PC-3 (cell line): ENCODE measurements at regions not wholly inside any gene's neighbourhood (a gene's known extent, or its start where the extent isn't known, plus 50 kb on each side); places are given as distances from the start of the nearest gene placed in this dataset.

ENCODE experiments used
- CTCF ChIP-seq: fragments of 300-600 bp; sonication (generic); conservative IDR thresholded peaks from 2 replicates; pipeline ENCODE4 v1.5.1; 2017; ENCODE audit warnings: antibody characterized with exemption, low read depth, mild to moderate bottlenecking, low read length
- EZH2 ChIP-seq: fragments of 300-600 bp; sonication (generic); IDR thresholded peaks from one replicate; pipeline ENCODE4 v1.6.1; 2017; ENCODE audit warnings: antibody characterized with exemption, mild to moderate bottlenecking, low read length; ENCODE audit not compliant: unreplicated experiment

GRCh38 chrX:69229436-69229835 is 64.2 kb upstream of the PJA1 start:
- TF ChIP-seq CTCF (no peak), EZH2 (no peak)
